Right lobe of liver (tissue), 6 donors: ENCODE measurements at regions not wholly inside any gene's neighbourhood (a gene's known extent, or its start where the extent isn't known, plus 50 kb on each side); places are given as distances from the start of the nearest gene placed in this dataset.

Source experiments
- ATAC-seq, 4 donors: fragments of 200-7000 bp; cut with Tn5 transposase; one replicate each; pipeline ENCODE4 v1.9.1; 2020; ENCODE audit warnings: mild to moderate bottlenecking in 4 of 4, moderate library complexity in 4 of 4
- DNase-seq, 3 donors: peaks; one replicate each; pipeline ENCODE4 v3.0.0-alpha.2; 2020
- H3K27ac ChIP-seq, 3 donors: fragments of 200-600 bp; one replicate each; pipeline ENCODE4 v1.8.0; 2022
- H3K27me3 ChIP-seq, 2 donors: fragments of 200-600 bp; one replicate each; pipeline ENCODE4 v1.8.0; 2022
- H3K36me3 ChIP-seq, 4 donors: fragments of 200-600 bp; sonication (generic) in 1 of 4; one replicate each; pipeline versions ENCODE4 v1.5.1 to v1.8.0; 2017 to 2022; ENCODE audit warnings: control low read depth in 1 of 4
- H3K4me1 ChIP-seq, 4 donors: fragments of 200-600 bp; sonication (generic) in 1 of 4; one replicate each; pipeline versions ENCODE4 v1.5.1 to v1.8.0; 2017 to 2022; ENCODE audit warnings: control low read depth in 1 of 4
- H3K4me3 ChIP-seq, 3 donors: fragments of 200-600 bp; one replicate each; pipeline ENCODE4 v1.8.0; 2022
- H3K9me3 ChIP-seq, 4 donors: fragments of 200-600 bp; sonication (generic) in 1 of 4; one replicate each; pipeline versions ENCODE4 v1.5.1 to v1.8.0; 2017 to 2022; ENCODE audit warnings: control low read depth in 1 of 4
- CTCF ChIP-seq, 4 donors: fragments of 200-600 bp in 3 of 4; fragments of 450-650 bp in 1 of 4; IDR thresholded peaks; one replicate each; pipeline versions ENCODE4 v1.5.1 to v1.8.0; 2016 to 2022; ENCODE audit warnings: antibody characterized with exemption in 4 of 4, mild to moderate bottlenecking in 2 of 4
- POLR2A ChIP-seq: fragments of 450-650 bp; IDR thresholded peaks from one replicate; pipeline ENCODE4 v1.6.1; 2017; ENCODE audit warnings: antibody characterized with exemption, mild to moderate bottlenecking
- WGBS: methylation state at CpG from one replicate; pipeline ENCODE4 v1.1.6; 2018; ENCODE audit warnings: low coverage, low lambda C conversion rate; ENCODE audit not compliant: insufficient coverage; ENCODE audit errors: missing lambda C conversion rate; 5-methylcytosine and 5-hydroxymethylcytosine counted together
- intact Hi-C, 2 donors: fragments of 100-400 bp; cut with DNase I; formaldehyde crosslinking; loops; one replicate each; pipeline versions ENCODE4 v1.11.2 to v1.14.1; 2022
- donor health status: DM: no; HTN: yes; CAD: no.
- donor health status: DM: no; HTN: no; CAD: no.
- donor health status: DM: no; HTN: no; CAD: no.
- donor health status: DM: no; HTN: yes; CAD: no.
- donor health status: DM: no; HTN: yes; CAD: no.

GRCh38 chr4:63171341-63171740, 1237.9 kb downstream of the TECRL start:
- H3K27ac ChIP-seq = no peak overlapping the region
- H3K36me3 ChIP-seq = no peaks in the 10 kb centered on the region
- H3K4me1 ChIP-seq = no peaks in the 10 kb centered on the region
- intact Hi-C loops = no loop called here
- 50% methylated on average over 2 of the region's 2 CpGs for WGBS
- no peaks in the 10 kb centered on the region for H3K27me3 ChIP-seq
- H3K4me3 ChIP-seq = no peak overlapping the region
- DNase-seq = no peak
- TF ChIP-seq CTCF (IDR thresholded peaks at IDR 0.05) (no peak), POLR2A (no peak)
- no peak for ATAC-seq
- H3K9me3 ChIP-seq = no peaks in the 10 kb centered on the region

- H3K36me3 ChIP-seq = no peaks in the 10 kb centered on the region
- 67% methylated on average over 2 of the region's 2 CpGs for WGBS
- H3K9me3 ChIP-seq = no peaks in the 10 kb centered on the region
- DNase-seq = no peak
- no peak overlapping the region for H3K27ac ChIP-seq
- H3K27me3 ChIP-seq = no peaks in the 10 kb centered on the region
- intact Hi-C loops = no loop called here
- TF ChIP-seq CTCF (IDR thresholded peaks at IDR 0.05) (no peak), POLR2A (no peak)
- no peak overlapping the region for H3K4me3 ChIP-seq
- no peak for ATAC-seq
- H3K4me1 ChIP-seq = no peaks in the 10 kb centered on the region
Measured at GRCh38 chr4:63170923-63171322, 1238.3 kb downstream of the TECRL start.

- Histone ChIP-seq H3K4me3 (no peak overlapping the region), H3K36me3 (no peaks in the 10 kb centered on the region), H3K27me3 (no peaks in the 10 kb centered on the region), H3K9me3 (no peaks in the 10 kb centered on the region), H3K4me1 (no peaks in the 10 kb centered on the region), H3K27ac (no peak overlapping the region)
- ATAC-seq (no peak), DNase-seq (no peak)
- 83% methylated on average over 2 of the region's 2 CpGs for WGBS
- TF ChIP-seq CTCF (IDR thresholded peaks at IDR 0.05) (no peak), POLR2A (no peak)
- intact Hi-C loops = no loop called here
Measured at GRCh38 chr4:63169836-63170235, 1239.4 kb downstream of the TECRL start.

GRCh38 chr4:63155561-63155960, 1253.7 kb downstream of the TECRL start:
- Histone ChIP-seq H3K27ac (no peak overlapping the region), H3K27me3 (no peaks in the 10 kb centered on the region), H3K4me1 (no peaks in the 10 kb centered on the region), H3K9me3 (no peaks in the 10 kb centered on the region), H3K36me3 (no peaks in the 10 kb centered on the region), H3K4me3 (no peak overlapping the region)
- DNase-seq = no peak
- intact Hi-C loops = no loop called here
- no peak for TF ChIP-seq CTCF (IDR thresholded peaks at IDR 0.05)
- TF ChIP-seq POLR2A = no peak
- WGBS = 73% methylated on average over 1 of the region's 1 CpG
- ATAC-seq = no peak

GRCh38 chr4:63123441-63123840, 1285.8 kb downstream of the TECRL start:
- WGBS = 82% methylated on average over 5 of the region's 5 CpGs
- Histone ChIP-seq H3K9me3 (no peaks in the 10 kb centered on the region), H3K27ac (no peak overlapping the region), H3K27me3 (no peaks in the 10 kb centered on the region), H3K36me3 (no peaks in the 10 kb centered on the region), H3K4me1 (no peaks in the 10 kb centered on the region), H3K4me3 (no peak overlapping the region)
- DNase-seq (no peak), ATAC-seq (no peak)
- intact Hi-C loops = no loop called here
- TF ChIP-seq POLR2A = no peak
- TF ChIP-seq CTCF (IDR thresholded peaks at IDR 0.05) = no peak
